Mesothelial cell of epicardium (in vitro differentiated cells): ENCODE measurements at regions not wholly inside any gene's neighbourhood (a gene's known extent, or its start where the extent isn't known, plus 50 kb on each side); places are given as distances from the start of the nearest gene placed in this dataset.

Source experiments
- DNase-seq, 2 experiments: peaks; one replicate each; pipeline ENCODE4 v3.0.0; 2021; ENCODE audit warnings: low spot score in 2 of 2; ENCODE audit not compliant: unreplicated experiment in 2 of 2
- H3K27ac Mint-ChIP-seq: 2 replicates; pipeline ENCODE4 v1.8.0; 2021; ENCODE audit warnings: mixed read lengths
- H3K27me3 Mint-ChIP-seq: 2 replicates; pipeline ENCODE4 v1.8.0; 2021; ENCODE audit warnings: low read depth, mixed read lengths
- H3K36me3 Mint-ChIP-seq: 2 replicates; pipeline ENCODE4 v1.8.0; 2021; ENCODE audit warnings: mixed read lengths
- H3K4me1 Mint-ChIP-seq: 2 replicates; pipeline ENCODE4 v1.8.0; 2021; ENCODE audit warnings: mixed read lengths
- H3K4me3 Mint-ChIP-seq: 2 replicates; pipeline ENCODE4 v1.8.0; 2021; ENCODE audit warnings: mild to moderate bottlenecking, moderate library complexity, mixed read lengths
- H3K9me3 Mint-ChIP-seq: 2 replicates; pipeline ENCODE4 v1.8.0; 2021; ENCODE audit warnings: mixed read lengths
- TF ChIP-seq, protein P1 (sequence below): fragments of 200-600 bp; sonication (generic); IDR thresholded peaks from one replicate; pipeline ENCODE4 v1.5.0; 2021; ENCODE audit warnings: antibody characterized with exemption; ENCODE audit not compliant: unreplicated experiment

DNA sequence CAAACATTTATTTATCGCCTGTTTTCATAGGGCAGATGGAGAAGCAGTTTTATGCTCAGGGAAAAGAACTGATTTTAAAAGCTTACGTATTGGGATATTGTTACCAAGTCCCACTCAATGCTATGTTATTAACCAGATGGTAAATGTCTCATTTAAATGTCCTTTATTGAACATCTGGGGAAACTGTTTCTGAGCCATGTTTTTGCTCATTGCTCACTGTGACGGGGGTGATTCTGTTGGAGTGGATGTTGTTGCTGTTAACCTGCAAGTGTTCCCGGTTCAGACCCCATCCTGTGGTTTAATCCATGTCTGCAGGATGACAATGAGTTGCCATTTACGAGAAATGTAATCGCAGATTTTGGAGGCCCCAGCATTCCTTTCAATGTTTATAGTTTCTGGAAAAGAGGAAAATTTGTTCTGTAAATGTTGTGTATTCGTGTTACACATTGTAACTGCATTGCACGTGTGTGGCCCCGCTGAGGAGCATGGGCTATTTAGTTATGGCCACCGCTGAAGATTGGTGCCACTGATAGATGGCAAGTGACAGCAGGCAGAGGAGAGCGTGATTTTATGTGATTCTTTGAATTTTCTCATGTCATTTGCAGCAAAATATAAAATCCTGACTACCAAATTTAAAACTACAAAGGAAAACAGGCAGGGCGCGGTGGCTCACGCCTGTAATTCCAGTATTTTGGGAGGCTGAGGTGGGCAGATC, 174.8 kb upstream of the COPS8 start:
- no peak for DNase-seq
- Mint-ChIP-seq H3K27ac (no peak overlapping the region), H3K9me3 (no peaks in the 10 kb centered on the region), H3K4me3 (no peak overlapping the region), H3K4me1 (peaks cover 31% of the 10 kb centered on the region), H3K27me3 (no peaks in the 10 kb centered on the region), H3K36me3 (no peaks in the 10 kb centered on the region)
- TF ChIP-seq, protein P1, sequence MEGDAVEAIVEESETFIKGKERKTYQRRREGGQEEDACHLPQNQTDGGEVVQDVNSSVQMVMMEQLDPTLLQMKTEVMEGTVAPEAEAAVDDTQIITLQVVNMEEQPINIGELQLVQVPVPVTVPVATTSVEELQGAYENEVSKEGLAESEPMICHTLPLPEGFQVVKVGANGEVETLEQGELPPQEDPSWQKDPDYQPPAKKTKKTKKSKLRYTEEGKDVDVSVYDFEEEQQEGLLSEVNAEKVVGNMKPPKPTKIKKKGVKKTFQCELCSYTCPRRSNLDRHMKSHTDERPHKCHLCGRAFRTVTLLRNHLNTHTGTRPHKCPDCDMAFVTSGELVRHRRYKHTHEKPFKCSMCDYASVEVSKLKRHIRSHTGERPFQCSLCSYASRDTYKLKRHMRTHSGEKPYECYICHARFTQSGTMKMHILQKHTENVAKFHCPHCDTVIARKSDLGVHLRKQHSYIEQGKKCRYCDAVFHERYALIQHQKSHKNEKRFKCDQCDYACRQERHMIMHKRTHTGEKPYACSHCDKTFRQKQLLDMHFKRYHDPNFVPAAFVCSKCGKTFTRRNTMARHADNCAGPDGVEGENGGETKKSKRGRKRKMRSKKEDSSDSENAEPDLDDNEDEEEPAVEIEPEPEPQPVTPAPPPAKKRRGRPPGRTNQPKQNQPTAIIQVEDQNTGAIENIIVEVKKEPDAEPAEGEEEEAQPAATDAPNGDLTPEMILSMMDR, result no peak

DNA sequence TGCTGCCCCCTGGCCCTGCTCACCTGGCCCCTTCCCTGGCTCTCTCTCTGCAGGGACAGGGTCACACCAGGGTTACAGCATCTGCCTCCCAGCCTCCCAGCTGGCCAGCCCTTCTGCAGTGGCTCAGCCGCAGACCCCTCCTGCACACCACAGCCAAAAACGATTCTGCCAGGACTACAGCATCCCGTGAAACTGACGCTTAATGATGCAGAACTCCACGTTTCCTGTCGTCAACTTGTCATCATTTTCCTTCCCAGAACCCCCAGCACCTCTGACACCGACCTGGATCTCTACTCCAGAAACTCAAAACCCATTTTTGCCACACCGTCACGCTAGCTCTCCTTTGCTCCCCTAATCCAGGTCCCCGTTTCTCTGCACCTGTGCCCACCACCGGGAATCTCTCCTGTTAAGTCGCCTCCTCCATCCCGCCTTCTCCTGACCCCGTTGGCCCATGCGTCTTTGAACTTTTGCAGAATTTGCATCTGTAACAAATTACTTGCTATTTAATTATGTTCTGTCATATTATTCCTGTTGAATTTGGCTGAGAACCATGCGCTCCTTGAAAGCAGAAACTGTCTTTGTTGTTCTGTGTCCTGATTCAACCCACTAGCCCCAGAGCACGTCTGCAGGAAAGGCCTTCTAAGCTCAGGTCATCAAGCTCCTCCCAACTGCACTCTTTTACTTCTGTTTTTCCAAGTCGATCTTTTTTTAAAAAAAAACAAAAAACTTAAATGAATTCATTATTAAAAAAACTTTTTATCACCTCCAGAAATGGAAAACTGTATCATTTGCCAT, 173.2 kb upstream of the COPS8 start:
- TF ChIP-seq, protein P1, result no peak
- Mint-ChIP-seq H3K9me3 (no peaks in the 10 kb centered on the region), H3K27me3 (no peaks in the 10 kb centered on the region), H3K4me1 (peaks cover 29% of the 10 kb centered on the region), H3K4me3 (no peak overlapping the region), H3K27ac (peak overlapping the region; percentile 61), H3K36me3 (no peaks in the 10 kb centered on the region)
- no peak for DNase-seq

DNA sequence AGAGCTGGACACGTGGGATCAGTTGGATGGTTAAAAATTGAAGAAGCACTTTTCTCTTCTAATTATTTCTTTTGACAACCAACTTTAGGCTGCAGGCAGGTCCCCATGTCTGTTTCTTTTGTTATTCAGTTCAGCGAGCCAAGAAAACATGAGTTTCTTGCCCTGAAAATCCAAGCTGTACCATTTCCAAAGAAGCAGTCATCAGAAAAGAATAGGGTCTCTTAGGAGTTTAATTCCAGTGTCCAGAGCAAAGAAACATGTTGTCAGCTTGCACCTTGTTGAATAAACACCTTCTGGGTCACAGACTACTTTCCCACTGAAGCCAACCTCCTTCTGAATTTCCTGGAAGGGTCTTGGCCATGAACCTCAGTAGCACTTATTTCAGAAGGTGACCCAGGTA, 170.5 kb upstream of the COPS8 start:
- Mint-ChIP-seq H3K4me3 (no peak overlapping the region), H3K27ac (no peak overlapping the region)

DNA sequence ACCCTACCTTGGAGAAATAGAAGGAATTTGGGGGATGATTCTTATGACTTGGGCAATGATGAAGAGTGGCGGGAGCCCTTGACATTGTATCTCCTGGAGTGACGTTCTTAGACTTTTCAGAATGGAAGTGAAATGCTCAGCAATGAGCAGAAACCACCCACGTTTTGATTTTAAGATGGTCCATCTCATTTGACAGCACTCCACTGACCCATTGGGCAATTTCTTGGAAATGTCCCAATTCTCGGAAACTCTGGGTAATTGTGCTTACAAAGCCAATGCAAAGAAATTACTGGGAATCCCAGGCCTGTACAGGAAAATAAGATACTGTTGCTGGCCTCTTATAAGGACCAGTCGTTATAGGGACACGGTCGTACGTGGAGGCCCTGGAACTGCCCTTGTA, 170.0 kb upstream of the COPS8 start:
- H3K36me3 Mint-ChIP-seq, result no peaks in the 10 kb centered on the region
- TF ChIP-seq, protein P1, result no peak
- no peak for DNase-seq
- peaks cover 41% of the 10 kb centered on the region for H3K4me1 Mint-ChIP-seq
- no peaks in the 10 kb centered on the region for H3K9me3 Mint-ChIP-seq
- no peak overlapping the region for H3K27ac Mint-ChIP-seq
- H3K4me3 Mint-ChIP-seq, result no peak overlapping the region
- H3K27me3 Mint-ChIP-seq, result no peaks in the 10 kb centered on the region

More for the DNA sequence above, 170.5 kb upstream of the COPS8 start:
- no peak for DNase-seq
- Mint-ChIP-seq H3K9me3 (no peaks in the 10 kb centered on the region), H3K4me1 (peaks cover 40% of the 10 kb centered on the region), H3K27me3 (no peaks in the 10 kb centered on the region), H3K36me3 (no peaks in the 10 kb centered on the region)
- TF ChIP-seq, protein P1, result no peak

DNA sequence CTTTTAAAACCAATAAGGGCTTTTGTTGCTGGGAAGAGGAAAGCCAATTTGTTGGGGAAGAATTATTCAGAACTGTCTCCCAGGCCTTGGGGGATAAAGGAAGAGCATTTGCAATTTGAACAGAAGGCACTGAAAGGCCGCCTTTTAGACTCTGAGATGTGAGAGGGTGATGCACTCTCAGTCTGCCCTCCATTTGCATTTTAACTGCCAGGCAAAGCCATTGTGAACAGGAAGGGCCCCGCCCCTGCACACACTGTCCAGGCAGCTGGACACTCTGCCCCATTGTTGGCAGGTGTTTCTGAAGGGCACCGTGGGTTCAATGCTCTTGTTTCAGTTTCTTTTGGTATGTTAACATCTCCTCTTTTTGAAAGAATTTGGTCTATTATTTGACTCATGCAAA, 169.5 kb upstream of the COPS8 start:
- Mint-ChIP-seq H3K27me3 (no peaks in the 10 kb centered on the region), H3K4me1 (peaks cover 38% of the 10 kb centered on the region), H3K4me3 (no peak overlapping the region), H3K9me3 (no peaks in the 10 kb centered on the region), H3K36me3 (no peaks in the 10 kb centered on the region), H3K27ac (no peak overlapping the region)
- no peak for DNase-seq
- TF ChIP-seq, protein P1, result no peak
